ENCODE measurements at regions not wholly inside any gene's neighbourhood (a gene's known extent, or its start where the extent isn't known, plus 50 kb on each side); places are given as distances from the start of the nearest gene placed in this dataset.

DNA sequence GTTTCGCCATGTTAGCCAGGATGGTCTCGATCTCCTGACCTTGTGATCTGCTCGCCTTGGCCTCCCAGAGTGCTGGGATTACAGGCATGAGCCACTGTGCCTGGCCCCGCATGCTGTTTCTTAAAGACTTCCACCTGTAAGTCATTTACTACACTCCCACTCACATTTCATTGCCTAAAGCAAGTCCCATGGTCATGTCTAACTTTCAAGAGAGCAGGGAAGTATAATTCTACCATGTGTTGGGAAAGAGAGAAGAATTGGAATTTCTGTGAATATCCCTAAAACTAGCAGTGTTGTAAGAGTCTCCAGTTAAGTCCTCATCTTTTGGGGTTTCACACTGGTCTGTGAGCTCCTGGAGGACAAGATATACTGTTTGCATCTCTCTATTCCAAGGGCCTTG is 139.7 kb downstream of the EMP1 start:
- no peak for TF ChIP-seq GABPA (IDR thresholded peaks at IDR 0.05 in 1 of 2, conservative IDR thresholded peaks at IDR 0.05 in 1 of 2)
- no peak for TF ChIP-seq HNF4G (IDR thresholded peaks at IDR 0.05)
- TF ChIP-seq SP1 (IDR thresholded peaks at IDR 0.05), result no peak
- TF ChIP-seq, protein P1, sequence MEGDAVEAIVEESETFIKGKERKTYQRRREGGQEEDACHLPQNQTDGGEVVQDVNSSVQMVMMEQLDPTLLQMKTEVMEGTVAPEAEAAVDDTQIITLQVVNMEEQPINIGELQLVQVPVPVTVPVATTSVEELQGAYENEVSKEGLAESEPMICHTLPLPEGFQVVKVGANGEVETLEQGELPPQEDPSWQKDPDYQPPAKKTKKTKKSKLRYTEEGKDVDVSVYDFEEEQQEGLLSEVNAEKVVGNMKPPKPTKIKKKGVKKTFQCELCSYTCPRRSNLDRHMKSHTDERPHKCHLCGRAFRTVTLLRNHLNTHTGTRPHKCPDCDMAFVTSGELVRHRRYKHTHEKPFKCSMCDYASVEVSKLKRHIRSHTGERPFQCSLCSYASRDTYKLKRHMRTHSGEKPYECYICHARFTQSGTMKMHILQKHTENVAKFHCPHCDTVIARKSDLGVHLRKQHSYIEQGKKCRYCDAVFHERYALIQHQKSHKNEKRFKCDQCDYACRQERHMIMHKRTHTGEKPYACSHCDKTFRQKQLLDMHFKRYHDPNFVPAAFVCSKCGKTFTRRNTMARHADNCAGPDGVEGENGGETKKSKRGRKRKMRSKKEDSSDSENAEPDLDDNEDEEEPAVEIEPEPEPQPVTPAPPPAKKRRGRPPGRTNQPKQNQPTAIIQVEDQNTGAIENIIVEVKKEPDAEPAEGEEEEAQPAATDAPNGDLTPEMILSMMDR (IDR thresholded peaks at IDR 0.05; ENCODE audit: low read depth, low read length, missing input control), result no peak
- no peak for TF ChIP-seq FOXA1 (IDR thresholded peaks at IDR 0.05)
- no peak for TF ChIP-seq TAF1 (conservative IDR thresholded peaks at IDR 0.05)
- TF ChIP-seq EGR1 (IDR thresholded peaks at IDR 0.05; ENCODE audit: low read depth in 2 of 2), result no peak
- TF ChIP-seq, protein P2, sequence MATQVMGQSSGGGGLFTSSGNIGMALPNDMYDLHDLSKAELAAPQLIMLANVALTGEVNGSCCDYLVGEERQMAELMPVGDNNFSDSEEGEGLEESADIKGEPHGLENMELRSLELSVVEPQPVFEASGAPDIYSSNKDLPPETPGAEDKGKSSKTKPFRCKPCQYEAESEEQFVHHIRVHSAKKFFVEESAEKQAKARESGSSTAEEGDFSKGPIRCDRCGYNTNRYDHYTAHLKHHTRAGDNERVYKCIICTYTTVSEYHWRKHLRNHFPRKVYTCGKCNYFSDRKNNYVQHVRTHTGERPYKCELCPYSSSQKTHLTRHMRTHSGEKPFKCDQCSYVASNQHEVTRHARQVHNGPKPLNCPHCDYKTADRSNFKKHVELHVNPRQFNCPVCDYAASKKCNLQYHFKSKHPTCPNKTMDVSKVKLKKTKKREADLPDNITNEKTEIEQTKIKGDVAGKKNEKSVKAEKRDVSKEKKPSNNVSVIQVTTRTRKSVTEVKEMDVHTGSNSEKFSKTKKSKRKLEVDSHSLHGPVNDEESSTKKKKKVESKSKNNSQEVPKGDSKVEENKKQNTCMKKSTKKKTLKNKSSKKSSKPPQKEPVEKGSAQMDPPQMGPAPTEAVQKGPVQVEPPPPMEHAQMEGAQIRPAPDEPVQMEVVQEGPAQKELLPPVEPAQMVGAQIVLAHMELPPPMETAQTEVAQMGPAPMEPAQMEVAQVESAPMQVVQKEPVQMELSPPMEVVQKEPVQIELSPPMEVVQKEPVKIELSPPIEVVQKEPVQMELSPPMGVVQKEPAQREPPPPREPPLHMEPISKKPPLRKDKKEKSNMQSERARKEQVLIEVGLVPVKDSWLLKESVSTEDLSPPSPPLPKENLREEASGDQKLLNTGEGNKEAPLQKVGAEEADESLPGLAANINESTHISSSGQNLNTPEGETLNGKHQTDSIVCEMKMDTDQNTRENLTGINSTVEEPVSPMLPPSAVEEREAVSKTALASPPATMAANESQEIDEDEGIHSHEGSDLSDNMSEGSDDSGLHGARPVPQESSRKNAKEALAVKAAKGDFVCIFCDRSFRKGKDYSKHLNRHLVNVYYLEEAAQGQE (IDR thresholded peaks at IDR 0.05), result no peak
- TF ChIP-seq NR2F2 (IDR thresholded peaks at IDR 0.05), result no peak
- TF ChIP-seq YY1 (IDR thresholded peaks at IDR 0.05), result no peak

Data from liver (tissue), 3 donors.